Kidney (tissue), 13 donors: ENCODE measurements at regions not wholly inside any gene's neighbourhood (a gene's known extent, or its start where the extent isn't known, plus 50 kb on each side); places are given as distances from the start of the nearest gene placed in this dataset.

Experiments used
- DNase-seq, 5 donors: peaks; one replicate each; pipeline ENCODE4 v3.0.0-alpha.2; 2013 to 2020
- FAIRE-seq: peaks from 2 replicates; lab custom pipeline; 2012; peaks lifted over from hg19 to GRCh38; lab: Jason Lieb, UNC
- H3K27ac ChIP-seq, 2 donors: one replicate each; pipeline ENCODE4 v1.7.0; 2013; ENCODE audit warnings: low read depth in 2 of 2, low read length in 2 of 2, inconsistent platforms in 1 of 2
- H3K27me3 ChIP-seq: one replicate; pipeline ENCODE4 v1.7.1; 2013; ENCODE audit warnings: low read length, inconsistent platforms; ENCODE audit not compliant: control insufficient read depth, insufficient read depth
- H3K36me3 ChIP-seq, 3 donors: one replicate each; pipeline versions ENCODE4 v1.7.0 to v1.7.1; 2013; ENCODE audit warnings: low read length in 3 of 3, control low read depth in 1 of 3, inconsistent platforms in 1 of 3; ENCODE audit not compliant: insufficient read depth in 3 of 3, control insufficient read depth in 2 of 3
- H3K4me1 ChIP-seq, 3 donors: one replicate each; pipeline versions ENCODE4 v1.7.0 to v1.7.1; 2013; ENCODE audit warnings: low read length in 3 of 3, inconsistent platforms in 1 of 3, low read depth in 1 of 3; ENCODE audit not compliant: control insufficient read depth in 2 of 3, insufficient read depth in 2 of 3
- H3K4me3 ChIP-seq, 3 donors: one replicate each; pipeline versions ENCODE4 v1.7.0 to v1.8.1; 2013; ENCODE audit warnings: low read length in 3 of 3, control low read depth in 1 of 3, inconsistent platforms in 1 of 3
- H3K9ac ChIP-seq, 3 donors: one replicate each; pipeline versions ENCODE4 v1.7.0 to v1.7.1; 2013; ENCODE audit warnings: low read length in 3 of 3, control low read depth in 1 of 3, inconsistent platforms in 1 of 3
- H3K9me3 ChIP-seq, 3 donors: one replicate each; pipeline versions ENCODE4 v1.7.0 to v1.7.1; 2013; ENCODE audit warnings: low read length in 3 of 3, control low read depth in 1 of 3, inconsistent platforms in 1 of 3; ENCODE audit not compliant: control insufficient read depth in 2 of 3, insufficient read depth in 1 of 3
- intact Hi-C: fragments of 100-400 bp; cut with DNase I; formaldehyde crosslinking; loops from one replicate; pipeline ENCODE4 v1.11.1; 2022
- TF ChIP-seq, protein P1 (sequence below): IDR thresholded peaks from 3 replicates; pipeline ENCODE4 v1.5.1; 2012; ENCODE audit warnings: mild to moderate bottlenecking, moderate library complexity, borderline replicate concordance; ENCODE audit not compliant: insufficient read depth; ENCODE audit errors: extremely low read depth
- donor health status: control.
- donor health status: control.
- donor health status: control.
- donor health status: control.
- donor health status: control.
- donor health status: DM: yes; HTN: yes; CAD: no.
- donor health status: Normal renal cell carcinoma (clear cell type).

DNA sequence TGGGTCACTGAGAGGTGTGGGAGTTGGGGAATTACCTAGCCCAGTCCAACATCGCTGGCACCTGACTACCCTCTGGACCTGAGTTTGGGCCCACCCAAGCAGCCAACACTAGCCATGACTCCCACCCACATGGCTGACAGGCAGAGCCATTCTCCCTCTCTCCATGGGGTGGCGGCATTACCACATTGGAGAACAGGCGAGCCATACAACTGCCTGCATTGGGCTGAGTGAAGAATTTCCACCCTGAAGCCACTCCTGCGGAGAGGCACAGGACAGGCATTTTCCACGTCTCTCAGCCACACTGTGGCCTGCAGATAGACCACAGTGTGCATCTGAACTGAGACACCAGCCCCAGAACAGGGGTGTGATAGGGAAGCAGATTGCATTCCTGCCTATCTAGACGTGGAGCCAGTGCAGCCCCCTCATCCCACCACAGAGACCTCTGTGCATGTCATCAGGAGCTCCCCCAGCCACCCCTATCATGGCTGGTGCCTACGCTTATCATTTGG lies 58.2 kb upstream of the ANTXRL start:
- H3K4me1 ChIP-seq, result peaks cover 0 to 2% (median 0%) of the 10 kb centered on the region in 3 donors
- H3K4me3 ChIP-seq, result no peak overlapping the region
- TF ChIP-seq, protein P1, sequence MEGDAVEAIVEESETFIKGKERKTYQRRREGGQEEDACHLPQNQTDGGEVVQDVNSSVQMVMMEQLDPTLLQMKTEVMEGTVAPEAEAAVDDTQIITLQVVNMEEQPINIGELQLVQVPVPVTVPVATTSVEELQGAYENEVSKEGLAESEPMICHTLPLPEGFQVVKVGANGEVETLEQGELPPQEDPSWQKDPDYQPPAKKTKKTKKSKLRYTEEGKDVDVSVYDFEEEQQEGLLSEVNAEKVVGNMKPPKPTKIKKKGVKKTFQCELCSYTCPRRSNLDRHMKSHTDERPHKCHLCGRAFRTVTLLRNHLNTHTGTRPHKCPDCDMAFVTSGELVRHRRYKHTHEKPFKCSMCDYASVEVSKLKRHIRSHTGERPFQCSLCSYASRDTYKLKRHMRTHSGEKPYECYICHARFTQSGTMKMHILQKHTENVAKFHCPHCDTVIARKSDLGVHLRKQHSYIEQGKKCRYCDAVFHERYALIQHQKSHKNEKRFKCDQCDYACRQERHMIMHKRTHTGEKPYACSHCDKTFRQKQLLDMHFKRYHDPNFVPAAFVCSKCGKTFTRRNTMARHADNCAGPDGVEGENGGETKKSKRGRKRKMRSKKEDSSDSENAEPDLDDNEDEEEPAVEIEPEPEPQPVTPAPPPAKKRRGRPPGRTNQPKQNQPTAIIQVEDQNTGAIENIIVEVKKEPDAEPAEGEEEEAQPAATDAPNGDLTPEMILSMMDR, result peak; percentile 88
- H3K36me3 ChIP-seq, result no peaks in the 10 kb centered on the region
- H3K27me3 ChIP-seq, result no peaks in the 10 kb centered on the region
- H3K27ac ChIP-seq, result no peak overlapping the region
- no peaks in the 10 kb centered on the region for H3K9me3 ChIP-seq
- no peak overlapping the region for H3K9ac ChIP-seq
- DNase-seq (peak; percentile 76 to 90 (median 86)), FAIRE-seq (no peak)
- intact Hi-C loops, result no loop called here

DNA sequence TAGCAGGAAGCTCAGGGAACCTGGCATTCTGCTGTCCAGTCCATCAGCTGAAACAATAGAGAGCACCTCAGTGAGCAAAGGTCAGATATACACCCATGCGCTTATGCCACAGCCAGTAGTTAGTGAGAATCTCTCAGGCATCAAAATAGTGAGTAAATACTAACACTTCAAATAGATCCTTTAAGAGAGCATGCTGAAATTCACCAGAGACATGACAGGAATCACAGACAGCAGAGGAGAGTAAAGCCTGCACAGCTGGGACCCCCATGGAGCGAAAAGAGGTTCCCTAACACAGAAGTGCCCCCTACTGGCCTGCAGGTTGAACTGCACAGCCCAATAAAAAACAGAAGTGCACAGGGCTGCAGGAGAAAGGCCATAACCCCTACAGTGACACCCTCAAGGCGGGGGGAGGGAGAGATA lies 57.6 kb upstream of the ANTXRL start:
- intact Hi-C loops, result no loop called here
- H3K4me1 ChIP-seq, result peaks cover 0 to 2% (median 0%) of the 10 kb centered on the region in 3 donors
- no peak for FAIRE-seq
- H3K9ac ChIP-seq, result no peak overlapping the region
- no peak overlapping the region for H3K27ac ChIP-seq
- TF ChIP-seq, protein P1, result peak; percentile 61
- H3K36me3 ChIP-seq, result no peaks in the 10 kb centered on the region
- no peaks in the 10 kb centered on the region for H3K9me3 ChIP-seq
- no peak overlapping the region for H3K4me3 ChIP-seq
- peak in 1 of 5 donors; percentile 54 for DNase-seq
- no peaks in the 10 kb centered on the region for H3K27me3 ChIP-seq

DNA sequence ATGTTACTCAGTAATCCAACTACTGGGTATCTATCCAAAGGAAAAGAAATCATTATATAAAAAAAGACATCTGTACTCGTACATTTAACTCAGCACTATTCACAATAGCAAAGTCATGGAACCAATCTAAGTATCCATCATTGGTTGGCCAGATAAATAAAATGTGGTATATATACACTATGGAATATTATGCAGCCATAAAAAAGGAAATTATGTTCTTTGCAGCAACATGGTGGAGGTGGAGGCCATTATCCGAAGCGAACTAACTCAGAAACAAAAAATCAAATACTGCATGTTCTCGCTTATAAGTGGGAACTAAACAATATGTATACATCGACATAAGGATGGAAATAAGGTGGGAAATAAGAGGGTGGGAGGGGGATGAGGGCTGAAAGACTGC lies 56.2 kb upstream of the ANTXRL start:
- intact Hi-C loops, result no loop called here
- no peak overlapping the region for H3K9ac ChIP-seq
- no peaks in the 10 kb centered on the region for H3K9me3 ChIP-seq
- TF ChIP-seq, protein P1, result no peak
- peaks cover 0 to 2% (median 0%) of the 10 kb centered on the region in 3 donors for H3K4me1 ChIP-seq
- DNase-seq, result no peak
- H3K4me3 ChIP-seq, result no peak overlapping the region
- H3K27me3 ChIP-seq, result no peaks in the 10 kb centered on the region
- no peak overlapping the region for H3K27ac ChIP-seq
- no peaks in the 10 kb centered on the region for H3K36me3 ChIP-seq
- FAIRE-seq, result no peak

DNA sequence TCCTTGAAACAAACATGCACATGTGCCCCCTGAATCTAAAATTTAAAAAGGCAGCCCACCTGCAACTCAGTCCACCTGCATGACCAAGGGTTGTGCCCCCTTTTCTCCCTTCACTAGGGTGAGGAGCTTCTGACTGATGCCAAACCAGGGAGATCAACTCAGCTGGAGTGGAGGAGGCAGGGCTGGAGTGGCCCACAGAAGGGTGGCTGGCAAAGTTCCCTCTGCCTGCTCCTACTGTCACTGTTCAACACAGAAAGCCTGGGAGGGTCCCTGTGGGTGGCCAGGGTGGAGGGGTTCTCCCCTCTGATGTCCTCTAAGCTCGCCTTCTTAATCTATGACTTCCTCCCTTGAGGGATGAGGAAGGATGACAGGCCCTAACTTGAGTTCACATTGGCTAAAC lies 55.7 kb upstream of the ANTXRL start:
- Histone ChIP-seq H3K9ac (no peak overlapping the region), H3K27ac (no peak overlapping the region), H3K4me3 (no peak overlapping the region), H3K4me1 (peaks cover 0 to 2% (median 0%) of the 10 kb centered on the region in 3 donors), H3K27me3 (no peaks in the 10 kb centered on the region), H3K36me3 (no peaks in the 10 kb centered on the region), H3K9me3 (no peaks in the 10 kb centered on the region)
- no peak for FAIRE-seq
- TF ChIP-seq, protein P1, result no peak
- intact Hi-C loops, result no loop called here
- peak in 1 of 5 donors; percentile 27 for DNase-seq
